Stimulated activated CD4-positive, alpha-beta T cell treated with anti-CD3 and anti-CD28 coated beads, Interleukin-15, amount 100 ng/mL, for 1 hour (primary cell): ENCODE measurements at regions not wholly inside any gene's neighbourhood (a gene's known extent, or its start where the extent isn't known, plus 50 kb on each side); places are given as distances from the start of the nearest gene placed in this dataset.

ENCODE experiments used
- DNase-seq, 2 donors: peaks; one replicate each; pipeline ENCODE4 v3.0.0-alpha.2; 2020; ENCODE audit warnings: low read depth in 1 of 2, low spot score in 1 of 2

DNA sequence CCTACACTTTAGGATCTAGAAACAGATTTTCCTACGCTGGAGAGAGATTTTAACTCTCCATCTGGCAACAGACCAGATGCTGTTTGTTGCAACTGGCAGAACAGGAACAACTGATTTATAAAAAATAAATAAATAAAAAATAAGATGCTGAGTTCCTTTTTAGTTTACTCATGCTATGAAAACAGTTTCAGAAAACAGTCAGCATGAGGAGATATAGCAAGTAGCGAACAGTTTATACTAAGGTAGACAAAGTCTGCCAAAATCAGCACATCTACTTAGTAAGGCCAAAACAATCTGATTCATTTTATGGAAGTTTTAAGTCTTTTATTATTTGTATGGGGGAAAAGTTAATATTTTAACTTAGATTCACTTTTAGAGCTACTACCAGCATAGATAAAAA is 974.0 kb upstream of the CNTNAP5 start:
- DNase-seq, result no peak

DNA sequence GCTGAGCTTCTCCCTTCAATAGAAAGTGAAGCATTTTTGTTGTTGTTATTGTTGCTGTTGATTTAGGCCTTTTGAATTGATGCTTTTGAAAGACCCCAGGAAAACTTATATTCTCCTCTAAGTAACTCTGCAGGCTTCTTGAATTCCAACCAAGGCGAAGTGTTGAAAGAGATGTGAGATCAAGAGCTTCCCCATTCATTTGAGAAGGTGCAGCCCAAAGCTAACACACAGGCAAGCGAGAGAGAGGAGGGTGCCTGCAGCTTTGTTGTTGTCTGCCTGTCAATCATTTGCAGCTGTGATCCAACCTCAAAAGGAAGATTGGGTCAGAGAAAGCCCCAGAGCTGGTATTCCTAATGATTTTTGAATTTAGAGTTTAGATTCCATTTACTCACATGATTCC is 963.6 kb upstream of the CNTNAP5 start:
- no peak for DNase-seq

GRCh38 chr2:123073371-123073770 is 951.7 kb upstream of the CNTNAP5 start:
- no peak for DNase-seq

DNA sequence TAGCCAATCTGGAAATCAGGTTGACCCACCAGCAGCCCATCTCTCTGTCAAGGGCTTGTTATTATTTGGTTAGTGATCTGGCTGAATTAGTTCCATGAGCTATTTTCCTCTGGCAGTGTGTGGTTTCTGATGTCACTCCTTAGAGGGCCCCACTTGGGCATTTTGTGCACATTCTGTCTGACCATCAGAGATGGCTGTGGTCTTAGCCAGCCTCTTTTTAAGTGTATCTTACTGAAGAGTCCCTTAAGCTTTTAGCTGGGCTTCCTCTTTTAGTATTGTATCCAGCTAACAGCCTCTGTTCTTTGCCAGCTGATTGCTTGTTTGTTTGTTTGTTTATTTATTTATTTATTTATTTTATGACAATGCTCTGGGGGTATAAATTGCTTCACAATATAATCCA is 951.1 kb upstream of the CNTNAP5 start:
- no peak for DNase-seq

- DNase-seq, result no peak
Measured at GRCh38 chr2:123077101-123077500, 948.0 kb upstream of the CNTNAP5 start.

DNA sequence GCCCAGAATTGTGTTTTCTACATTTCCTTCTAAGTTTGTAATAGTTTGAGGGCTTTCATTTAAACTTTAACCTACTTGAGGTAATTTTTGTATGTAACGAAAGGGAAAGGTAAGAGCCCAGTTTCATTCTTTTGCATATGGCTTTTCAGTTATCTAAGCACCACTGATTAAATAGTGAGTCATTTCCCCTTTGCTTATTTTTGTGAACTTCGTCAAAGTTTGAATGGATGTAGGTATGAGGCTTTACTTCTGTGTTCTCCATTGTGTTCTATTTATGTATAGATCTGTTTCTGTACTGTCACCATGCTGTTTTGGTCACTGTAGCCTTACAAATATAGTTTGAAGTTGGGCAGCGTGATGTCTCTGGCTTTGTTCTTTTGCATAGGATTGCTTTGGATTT is 944.8 kb upstream of the CNTNAP5 start:
- no peak for DNase-seq

GRCh38 chr2:123085484-123085883 is 939.6 kb upstream of the CNTNAP5 start:
- DNase-seq, result no peak

GRCh38 chr2:123086613-123087385 is 938.3 kb upstream of the CNTNAP5 start:
- no peak for DNase-seq

DNA sequence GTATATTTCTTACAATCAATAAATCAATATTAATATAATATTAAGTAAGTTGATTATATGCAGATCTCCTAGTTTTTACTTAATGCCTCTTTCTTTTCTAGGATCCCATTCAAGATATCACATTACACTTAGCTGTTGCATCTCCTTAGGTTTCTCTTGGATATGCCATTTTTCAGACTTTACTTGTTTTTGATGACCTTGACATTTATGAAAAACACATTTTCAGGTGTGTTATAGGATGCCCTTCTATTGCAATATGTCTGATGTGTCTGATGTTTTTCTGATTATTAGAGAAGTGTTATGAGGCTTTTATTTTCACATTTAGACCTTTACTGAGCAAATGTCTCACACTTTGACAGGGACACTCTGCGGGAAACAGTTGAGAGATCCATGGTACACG is 933.6 kb upstream of the CNTNAP5 start:
- no peak for DNase-seq

DNA sequence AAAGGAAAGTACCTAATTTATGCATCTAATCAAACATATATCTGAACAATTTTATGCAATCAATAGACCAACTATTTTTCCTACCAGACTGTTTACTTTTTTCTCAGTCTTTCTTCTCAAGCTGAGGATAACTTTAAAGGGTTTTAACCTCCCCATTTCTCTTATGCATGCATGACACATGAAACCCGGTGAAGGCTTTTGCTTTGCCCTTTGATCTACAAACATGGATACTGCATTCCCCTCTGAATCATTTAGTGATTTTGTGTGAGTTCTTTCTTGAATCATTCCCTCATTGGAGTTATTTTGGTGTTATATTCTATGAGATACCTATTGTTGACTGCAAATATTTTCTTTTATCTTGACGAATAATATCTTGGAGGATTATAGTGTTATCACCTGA is 931.9 kb upstream of the CNTNAP5 start:
- DNase-seq, result no peak

DNA sequence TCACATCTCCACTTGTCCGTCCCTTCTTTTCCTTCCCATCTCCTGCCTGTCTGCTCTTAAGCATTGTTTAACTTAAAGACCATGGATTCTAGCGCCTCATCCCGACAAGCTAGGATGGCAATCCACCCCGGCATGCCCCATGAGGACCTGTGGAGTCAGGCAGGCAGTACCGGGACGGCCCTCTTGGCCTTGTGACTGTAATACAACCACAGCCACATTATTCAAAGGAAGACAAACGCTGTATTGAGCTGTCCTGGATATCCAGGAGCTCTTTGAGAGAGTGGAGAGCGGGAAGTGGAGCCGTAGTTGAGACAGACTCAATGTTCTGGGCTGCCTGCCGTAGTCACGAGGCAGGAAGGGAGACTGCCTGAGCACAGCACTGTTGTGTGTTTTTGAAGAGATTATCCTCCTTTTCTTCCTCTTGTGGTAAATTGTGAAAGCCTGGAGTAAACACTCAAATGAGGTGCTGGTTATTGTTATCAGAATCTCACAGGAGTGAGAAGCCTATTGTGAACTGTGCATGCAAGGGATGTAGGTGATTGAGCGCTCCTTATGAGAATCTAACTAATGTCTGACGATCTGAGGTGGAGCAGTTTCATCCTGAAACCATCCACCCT is 929.8 kb upstream of the CNTNAP5 start:
- DNase-seq, result no peak

- no peak for DNase-seq
Measured at GRCh38 chr2:123098619-123099018, 926.5 kb upstream of the CNTNAP5 start.

DNA sequence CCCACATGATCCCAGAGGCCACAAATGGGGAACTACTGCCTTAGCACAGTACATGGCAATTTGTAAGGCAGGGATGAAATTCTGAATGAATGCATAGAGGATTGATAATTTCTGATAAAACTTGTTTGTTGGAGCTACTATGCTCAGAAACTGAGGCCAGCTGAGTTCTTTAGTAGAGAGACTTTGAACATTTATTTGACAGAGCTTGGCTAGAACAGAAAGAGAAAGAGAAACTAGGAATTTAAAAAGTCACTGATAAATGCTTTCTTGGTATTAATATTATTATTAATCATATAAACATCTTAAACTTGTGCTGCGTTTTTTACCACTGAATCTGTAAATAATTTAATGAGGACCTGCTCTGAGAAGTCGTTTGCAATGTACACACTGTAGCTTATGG is 923.7 kb upstream of the CNTNAP5 start:
- no peak for DNase-seq

- no peak for DNase-seq
Measured at GRCh38 chr2:123103902-123104301, 921.2 kb upstream of the CNTNAP5 start.

- no peak for DNase-seq
Measured at GRCh38 chr2:123116595-123116994, 908.5 kb upstream of the CNTNAP5 start.

DNA sequence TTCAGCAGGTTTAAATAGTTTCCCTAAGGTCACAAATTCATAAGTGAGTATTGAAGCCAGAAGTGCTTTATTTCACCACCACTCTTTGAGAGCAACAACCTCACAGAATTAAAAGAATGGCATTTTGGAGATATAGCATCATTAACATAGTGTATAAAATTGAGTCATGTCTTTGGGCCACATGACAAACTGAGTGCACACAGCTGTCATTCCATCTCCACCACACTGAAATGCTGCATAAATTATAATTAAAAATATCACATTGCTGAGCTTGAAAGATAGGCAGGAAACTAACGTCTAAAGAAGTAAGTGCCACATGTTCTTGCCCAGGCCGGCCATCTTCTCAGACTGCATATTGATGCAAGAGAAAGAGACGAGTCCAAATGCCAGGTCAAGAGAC is 897.9 kb upstream of the CNTNAP5 start:
- DNase-seq, result no peak

- DNase-seq, result no peak
Measured at GRCh38 chr2:123128951-123129350, 896.1 kb upstream of the CNTNAP5 start.

- DNase-seq, result no peak
Measured at GRCh38 chr2:123136419-123136818, 888.7 kb upstream of the CNTNAP5 start.

GRCh38 chr2:123144082-123144481 is 881.0 kb upstream of the CNTNAP5 start:
- no peak for DNase-seq

DNA sequence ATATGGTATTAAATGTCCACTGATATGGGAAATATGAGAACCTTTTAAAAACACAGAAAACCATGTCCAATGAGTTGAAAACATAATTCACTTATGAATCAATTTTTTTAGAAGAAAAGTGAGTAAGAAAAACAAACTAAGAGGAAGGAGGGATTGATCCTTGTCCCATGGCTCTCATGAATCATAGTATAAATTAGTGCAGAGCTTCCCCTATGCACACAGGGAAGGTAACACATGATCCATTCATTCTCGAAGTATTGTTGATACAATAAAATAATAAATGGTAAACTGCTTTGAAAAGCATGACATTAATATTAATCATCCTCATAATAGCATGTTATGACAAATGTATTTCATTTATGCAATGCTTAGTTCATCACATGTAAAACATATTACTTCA is 872.0 kb upstream of the CNTNAP5 start:
- no peak for DNase-seq

DNA sequence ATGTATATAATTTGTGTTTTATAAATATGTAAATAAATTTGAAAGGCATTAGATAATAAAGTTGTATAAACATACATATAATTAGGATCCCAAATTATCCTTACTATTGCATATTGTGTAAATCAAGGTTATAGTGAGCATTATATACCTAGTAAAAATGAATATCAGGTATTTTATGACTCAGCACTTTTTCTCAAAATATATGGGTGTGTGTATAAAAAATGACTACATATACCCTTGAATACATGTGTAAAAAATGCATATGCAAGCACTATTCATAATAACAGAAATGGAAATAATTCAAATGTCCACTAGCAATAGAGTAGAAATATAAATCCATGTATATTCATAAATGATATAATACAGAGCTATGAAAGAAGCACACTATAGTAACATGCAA is 870.9 kb upstream of the CNTNAP5 start:
- DNase-seq, result no peak

DNA sequence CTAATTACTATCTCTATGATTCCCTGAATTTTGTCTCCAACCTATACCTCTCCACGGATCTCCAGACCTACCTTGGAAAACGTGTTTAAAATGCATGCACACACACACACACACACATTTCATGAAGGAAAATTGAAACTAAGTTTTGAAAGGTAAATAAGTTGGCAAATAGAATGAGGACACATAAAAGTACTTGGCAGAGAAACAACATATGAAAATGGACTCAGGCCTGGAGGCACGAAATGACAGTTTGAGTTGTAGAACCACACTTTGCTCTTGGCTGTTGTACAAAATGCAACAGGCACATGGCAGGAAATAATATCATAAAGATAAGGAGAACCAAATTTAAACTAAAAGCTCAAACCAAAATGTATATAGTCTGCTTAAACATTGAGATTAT is 868.1 kb upstream of the CNTNAP5 start:
- no peak for DNase-seq

GRCh38 chr2:123162400-123163016 is 862.6 kb upstream of the CNTNAP5 start:
- DNase-seq, result no peak
